Erythroblast (primary cell): ENCODE measurements at regions not wholly inside any gene's neighbourhood (a gene's known extent, or its start where the extent isn't known, plus 50 kb on each side); places are given as distances from the start of the nearest gene placed in this dataset.

Experiments used
- DNase-seq, 2 experiments: peaks; one replicate each; lab custom pipeline; 2025; lab: John Stamatoyannopoulos, UW
- GATA1 ChIP-seq: IDR thresholded peaks from 2 replicates; pipeline ENCODE4 v1.6.1; 2011; ENCODE audit warnings: low read depth, mild to moderate bottlenecking, control low read depth, low read length, moderate library complexity
- POLR2A ChIP-seq: IDR thresholded peaks from 2 replicates; pipeline ENCODE4 v1.6.1; 2011; ENCODE audit warnings: mild to moderate bottlenecking, low read length

GRCh38 chr17:77690271-77691161 is 268.0 kb upstream of the TNRC6C start:
- DNase-seq, result no peak

GRCh38 chr17:77691216-77692085 is 267.1 kb upstream of the TNRC6C start:
- no peak for DNase-seq
- TF ChIP-seq POLR2A, result no peak
- no peak for TF ChIP-seq GATA1

More at GRCh38 chr17:77690271-77691161, 268.0 kb upstream of the TNRC6C start:
- no peak for TF ChIP-seq GATA1
- no peak for TF ChIP-seq POLR2A

GRCh38 chr17:77692571-77693161 is 265.8 kb upstream of the TNRC6C start:
- no peak for DNase-seq

GRCh38 chr17:77693301-77693700 is 265.2 kb upstream of the TNRC6C start:
- TF ChIP-seq GATA1 (no peak), POLR2A (no peak)
- no peak for DNase-seq

More at GRCh38 chr17:77692571-77693161, 265.8 kb upstream of the TNRC6C start:
- no peak for TF ChIP-seq POLR2A
- TF ChIP-seq GATA1, result no peak

- TF ChIP-seq GATA1, result no peak
- no peak for TF ChIP-seq POLR2A
- DNase-seq, result no peak
Measured at GRCh38 chr17:77693776-77694175, 264.7 kb upstream of the TNRC6C start.

GRCh38 chr17:77694391-77695363 is 263.8 kb upstream of the TNRC6C start:
- DNase-seq, result no peak
- TF ChIP-seq POLR2A (no peak), GATA1 (no peak)

- DNase-seq, result no peak
- TF ChIP-seq GATA1, result no peak
- no peak for TF ChIP-seq POLR2A
Measured at GRCh38 chr17:77695386-77695785, 263.1 kb upstream of the TNRC6C start.

- TF ChIP-seq POLR2A (no peak), GATA1 (no peak)
- no peak for DNase-seq
Measured at GRCh38 chr17:77696151-77696720, 262.3 kb upstream of the TNRC6C start.

- DNase-seq, result no peak
- TF ChIP-seq POLR2A, result no peak
- TF ChIP-seq GATA1, result no peak
Measured at GRCh38 chr17:77696721-77697460, 261.6 kb upstream of the TNRC6C start.

GRCh38 chr17:77697480-77698400 is 260.8 kb upstream of the TNRC6C start:
- TF ChIP-seq GATA1 (no peak), POLR2A (no peak)

GRCh38 chr17:77698903-77699623 is 259.4 kb upstream of the TNRC6C start:
- no peak for TF ChIP-seq GATA1
- TF ChIP-seq POLR2A, result no peak
- DNase-seq, result no peak

More at GRCh38 chr17:77697480-77698400, 260.8 kb upstream of the TNRC6C start:
- DNase-seq, result no peak
